ENCODE measurements at regions not wholly inside any gene's neighbourhood (a gene's known extent, or its start where the extent isn't known, plus 50 kb on each side); places are given as distances from the start of the nearest gene placed in this dataset.
"Not testable (repeated sequence)": the region's sequence is repeated elsewhere in the genome, so short reads cannot be mapped to it uniquely, and the experiment has no call there.

- TF ChIP-seq CTCF (IDR thresholded peaks at IDR 0.05; ENCODE audit: insufficient read depth, low read length, poor library complexity, severe bottlenecking): no peak
- DNase-seq (ENCODE audit: extremely low read depth, insufficient read length): no peak
- Histone ChIP-seq H3K4me3 (replicated peaks; ENCODE audit: low read depth, low read length) (no peak overlapping the region), H3K27me3 (replicated peaks; ENCODE audit: control insufficient read depth, insufficient read depth, low read length) (no peaks in the 10 kb centered on the region), H3K36me3 (ENCODE audit: control insufficient read depth, insufficient read depth, low read length) (no peaks in the 10 kb centered on the region)
These were observed 414.2 kb upstream of the LCORL start for GRCh38 chr4:18435781-18436180.

GRCh38 chr4:18422685-18423084 lies 401.1 kb upstream of the LCORL start:
- TF ChIP-seq CTCF (IDR thresholded peaks at IDR 0.05; ENCODE audit: insufficient read depth, low read length, poor library complexity, severe bottlenecking): no peak
- H3K4me3 ChIP-seq (replicated peaks; ENCODE audit: low read depth, low read length): no peak overlapping the region
- no peak for DNase-seq (ENCODE audit: extremely low read depth, insufficient read length)
- H3K36me3 ChIP-seq (ENCODE audit: control insufficient read depth, insufficient read depth, low read length): no peaks in the 10 kb centered on the region
- no peaks in the 10 kb centered on the region for H3K27me3 ChIP-seq (replicated peaks; ENCODE audit: control insufficient read depth, insufficient read depth, low read length)

GRCh38 chr4:18421519-18421918 lies 400.0 kb upstream of the LCORL start:
- H3K27me3 ChIP-seq (replicated peaks; ENCODE audit: control insufficient read depth, insufficient read depth, low read length): no peaks in the 10 kb centered on the region
- no peaks in the 10 kb centered on the region for H3K36me3 ChIP-seq (ENCODE audit: control insufficient read depth, insufficient read depth, low read length)
- H3K4me3 ChIP-seq (replicated peaks; ENCODE audit: low read depth, low read length): no peak overlapping the region
- no peak for DNase-seq (ENCODE audit: extremely low read depth, insufficient read length)
- no peak for TF ChIP-seq CTCF (IDR thresholded peaks at IDR 0.05; ENCODE audit: insufficient read depth, low read length, poor library complexity, severe bottlenecking)

DNA sequence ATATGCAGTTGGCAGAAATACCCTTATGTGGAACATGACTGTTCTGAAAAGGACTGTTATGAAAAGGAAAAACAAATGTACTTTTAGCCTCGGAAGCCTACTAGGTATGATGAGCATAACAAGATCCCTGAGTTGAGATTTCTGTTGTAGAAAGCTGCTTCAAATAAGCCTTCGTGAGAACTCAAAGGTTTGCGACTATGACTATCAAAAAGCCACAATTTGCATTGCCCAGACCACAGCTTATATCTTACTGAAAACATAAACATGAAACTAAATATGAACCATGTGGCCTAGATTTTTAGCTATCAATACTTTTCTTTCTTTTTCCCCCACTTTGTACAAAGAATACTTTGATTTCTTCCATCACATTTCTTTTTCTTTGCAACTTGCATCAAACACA lies 398.2 kb upstream of the LCORL start:
- no peak for DNase-seq (ENCODE audit: extremely low read depth, insufficient read length)

DNA sequence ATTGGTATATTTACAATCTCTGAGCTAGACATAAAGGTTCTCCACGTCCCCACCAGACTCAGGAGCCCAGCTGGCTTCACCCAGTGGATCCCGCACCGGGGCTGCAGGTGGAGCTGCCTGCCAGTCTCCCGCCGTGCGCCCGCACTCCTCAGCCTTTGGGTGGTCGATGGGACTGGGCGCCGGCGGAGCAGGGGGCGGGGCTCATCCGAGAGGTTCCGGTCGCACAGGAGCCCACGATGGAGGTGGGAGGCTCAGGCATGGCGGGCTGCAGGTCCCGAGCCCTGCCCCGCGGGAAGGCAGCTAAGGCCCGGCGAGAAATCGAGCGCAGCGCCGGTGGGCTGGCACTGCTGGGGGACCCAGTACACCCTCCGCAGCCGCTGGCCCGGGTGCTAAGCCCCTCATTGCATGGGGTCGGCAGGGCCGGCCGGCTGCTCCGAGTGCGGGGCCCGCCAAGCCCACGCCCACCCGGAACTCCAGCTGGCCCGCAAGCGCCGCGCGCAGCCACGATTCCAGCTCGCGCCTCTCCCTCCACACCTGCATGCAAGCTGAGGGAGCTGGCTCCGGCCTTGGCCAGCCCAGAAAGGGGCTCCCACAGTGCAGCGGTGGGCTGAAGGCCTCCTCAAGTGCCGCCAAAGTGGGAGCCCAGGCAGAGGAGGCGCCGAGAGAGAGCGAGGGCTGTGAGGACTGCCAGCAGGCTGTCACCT lies 396.8 kb upstream of the LCORL start:
- not testable (repeated sequence) for H3K4me3 ChIP-seq (replicated peaks; ENCODE audit: low read depth, low read length); H3K36me3 ChIP-seq (ENCODE audit: control insufficient read depth, insufficient read depth, low read length); H3K27me3 ChIP-seq (replicated peaks; ENCODE audit: control insufficient read depth, insufficient read depth, low read length)
- DNase-seq (ENCODE audit: extremely low read depth, insufficient read length): peak; percentile 2

More for the DNA sequence above, 398.2 kb upstream of the LCORL start:
- Histone ChIP-seq H3K36me3 (ENCODE audit: control insufficient read depth, insufficient read depth, low read length) (no peaks in the 10 kb centered on the region), H3K4me3 (replicated peaks; ENCODE audit: low read depth, low read length) (no peak overlapping the region), H3K27me3 (replicated peaks; ENCODE audit: control insufficient read depth, insufficient read depth, low read length) (no peaks in the 10 kb centered on the region)
- no peak for TF ChIP-seq CTCF (IDR thresholded peaks at IDR 0.05; ENCODE audit: insufficient read depth, low read length, poor library complexity, severe bottlenecking)

DNA sequence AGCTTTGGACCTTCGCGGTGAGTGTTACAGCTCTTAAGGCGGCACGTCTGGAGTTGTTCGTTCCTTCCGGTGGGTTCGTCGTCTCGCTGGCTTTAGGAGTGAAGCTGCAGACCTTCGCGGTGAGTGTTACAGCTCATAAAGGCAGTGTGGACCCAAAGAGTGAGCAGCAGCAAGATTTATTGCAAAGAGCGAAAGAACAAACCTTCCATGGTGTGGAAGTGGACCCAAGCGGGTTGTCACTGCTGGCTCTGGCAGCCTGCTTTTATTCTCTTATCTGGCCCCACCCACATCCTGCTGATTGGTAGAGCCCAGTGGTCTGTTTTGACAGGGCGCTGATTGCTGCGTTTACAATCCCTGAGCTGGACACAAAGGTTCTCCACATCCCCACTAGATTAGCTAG lies 396.1 kb upstream of the LCORL start:
- not testable (repeated sequence) for H3K36me3 ChIP-seq (ENCODE audit: control insufficient read depth, insufficient read depth, low read length); DNase-seq (ENCODE audit: extremely low read depth, insufficient read length); H3K4me3 ChIP-seq (replicated peaks; ENCODE audit: low read depth, low read length); H3K27me3 ChIP-seq (replicated peaks; ENCODE audit: control insufficient read depth, insufficient read depth, low read length)

DNA sequence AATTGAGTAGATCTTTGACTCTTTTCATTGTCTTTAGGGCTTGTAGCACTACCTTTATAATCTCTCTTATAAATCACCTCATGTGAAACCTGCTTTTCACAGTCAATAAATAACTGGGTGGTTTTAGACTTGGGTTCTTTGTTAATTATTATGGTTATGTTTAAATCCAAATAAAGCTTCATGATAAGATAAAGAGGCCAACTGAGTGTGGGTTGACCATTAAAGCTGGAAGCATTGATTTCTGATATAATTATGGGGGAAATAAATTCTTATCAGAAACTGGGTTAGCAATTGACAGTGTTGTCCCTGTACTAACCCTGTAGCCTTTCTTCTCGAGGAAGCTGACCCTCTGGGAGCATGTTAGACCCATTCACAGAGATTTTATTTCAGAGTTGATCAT lies 384.7 kb upstream of the LCORL start:
- no peaks in the 10 kb centered on the region for H3K27me3 ChIP-seq (replicated peaks; ENCODE audit: control insufficient read depth, insufficient read depth, low read length)
- no peaks in the 10 kb centered on the region for H3K36me3 ChIP-seq (ENCODE audit: control insufficient read depth, insufficient read depth, low read length)

More for the DNA sequence above, 384.7 kb upstream of the LCORL start:
- no peak overlapping the region for H3K4me3 ChIP-seq (replicated peaks; ENCODE audit: low read depth, low read length)
- no peak for DNase-seq (ENCODE audit: extremely low read depth, insufficient read length)
- no peak for TF ChIP-seq CTCF (IDR thresholded peaks at IDR 0.05; ENCODE audit: insufficient read depth, low read length, poor library complexity, severe bottlenecking)

Data from GM06990 (cell line).